HG03442 (cell line): ENCODE measurements at regions not wholly inside any gene's neighbourhood (a gene's known extent, or its start where the extent isn't known, plus 50 kb on each side); places are given as distances from the start of the nearest gene placed in this dataset.

Experiments
- ATAC-seq: cut with Tn5 transposase; IDR thresholded peaks from one replicate; pipeline ENCODE4 v1.9.1; 2021; ENCODE audit warnings: mild to moderate bottlenecking, moderate library complexity; ENCODE audit not compliant: unreplicated experiment

- ATAC-seq = no peak
These were observed 598.2 kb upstream of the SYT4 start for GRCh38 chr18:43875511-43875910.

DNA sequence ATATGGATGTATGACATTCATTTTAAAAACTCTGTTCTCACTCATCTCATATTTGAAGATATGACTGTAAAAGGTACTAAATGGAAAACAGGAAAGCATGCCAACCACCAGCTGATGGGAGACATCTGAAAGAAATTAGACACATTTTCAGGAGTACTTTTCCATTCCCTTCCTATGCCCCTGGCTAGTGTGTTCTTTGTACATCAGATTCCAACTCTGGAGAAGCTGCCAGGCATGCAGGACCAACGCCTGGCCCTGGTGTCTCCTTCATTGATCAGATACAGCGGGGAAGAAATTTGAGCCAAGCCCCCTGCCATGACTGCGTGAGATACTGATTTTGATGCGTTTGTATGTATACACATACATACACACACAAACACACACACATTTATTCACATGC, 599.0 kb upstream of the SYT4 start:
- no peak for ATAC-seq

- ATAC-seq = no peak
These were observed 599.5 kb upstream of the SYT4 start for GRCh38 chr18:43876748-43877147.

- no peak for ATAC-seq
These were observed 600.5 kb upstream of the SYT4 start for GRCh38 chr18:43877616-43878321.

GRCh38 chr18:43879415-43879814, 602.1 kb upstream of the SYT4 start:
- ATAC-seq = no peak

DNA sequence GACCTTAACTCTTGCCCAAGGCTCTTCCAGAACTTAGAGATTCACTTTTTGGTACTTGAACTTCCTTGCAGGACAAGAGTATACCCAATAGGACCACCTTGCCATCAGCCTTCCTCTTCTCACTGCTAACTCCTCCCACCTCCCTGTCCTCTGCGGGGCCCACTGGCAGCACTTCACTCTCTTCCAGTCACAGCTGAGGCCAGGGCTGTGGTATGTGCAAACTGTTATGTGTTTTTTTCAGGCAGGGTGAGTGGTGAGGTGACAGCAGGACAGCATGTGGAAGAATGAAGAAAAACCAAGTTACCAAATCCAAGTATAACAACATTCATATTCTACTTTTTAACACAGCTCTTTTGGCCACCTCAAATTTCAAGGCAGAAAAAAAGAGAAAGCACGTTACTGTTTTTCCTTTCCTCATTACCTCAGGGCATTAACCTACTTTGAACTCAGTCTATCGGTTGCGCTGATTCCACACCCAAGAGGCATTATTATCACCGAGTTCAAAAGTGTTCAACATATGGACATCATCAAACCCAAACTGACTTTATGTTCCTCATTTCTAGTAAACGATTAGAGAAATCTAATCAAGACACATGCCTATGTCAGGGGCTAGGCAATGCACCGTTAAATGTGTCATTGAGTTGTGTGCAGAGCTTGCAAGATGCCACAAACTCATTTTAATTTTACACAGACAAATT, 605.2 kb upstream of the SYT4 start:
- no peak for ATAC-seq

GRCh38 chr18:43883886-43884285, 606.6 kb upstream of the SYT4 start:
- ATAC-seq = no peak

GRCh38 chr18:43886341-43886740, 609.1 kb upstream of the SYT4 start:
- no peak for ATAC-seq

DNA sequence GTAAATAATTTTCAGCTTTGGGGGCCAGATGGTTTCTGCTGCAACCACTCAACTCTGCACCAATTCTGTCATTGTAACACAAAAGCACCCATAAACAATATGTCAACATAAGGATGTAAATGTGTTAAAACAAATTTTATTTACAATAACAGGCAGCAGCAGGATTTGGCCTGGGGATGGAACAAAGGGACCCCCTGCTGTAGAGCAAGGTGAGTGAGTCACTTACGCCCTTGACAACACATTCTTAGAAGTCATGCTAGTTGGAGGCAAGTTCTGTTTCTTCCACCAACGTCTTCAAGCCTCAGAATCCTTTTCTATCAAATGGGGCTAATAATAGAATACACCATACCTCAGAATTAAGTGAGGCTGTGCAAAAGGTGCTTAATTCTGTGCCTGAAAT, 610.2 kb upstream of the SYT4 start:
- no peak for ATAC-seq

DNA sequence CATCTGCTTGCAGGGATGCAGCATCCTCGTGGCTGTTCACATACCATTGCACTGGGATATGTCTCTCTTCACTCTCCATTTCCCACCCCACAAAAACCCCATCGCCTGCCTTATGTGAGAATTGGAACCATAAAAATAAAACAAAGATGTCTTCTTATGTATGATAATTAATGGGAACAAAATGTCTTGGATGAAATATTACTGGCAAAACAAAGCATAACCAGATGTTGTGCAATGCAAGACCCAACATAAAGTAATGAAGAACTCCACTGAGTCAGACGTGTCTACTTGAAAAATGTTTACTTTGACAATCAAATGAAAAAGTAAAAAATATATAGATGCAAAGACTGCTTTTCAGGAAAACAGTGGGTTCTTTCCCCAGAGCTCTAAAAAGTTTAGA, 611.3 kb upstream of the SYT4 start:
- ATAC-seq = no peak

DNA sequence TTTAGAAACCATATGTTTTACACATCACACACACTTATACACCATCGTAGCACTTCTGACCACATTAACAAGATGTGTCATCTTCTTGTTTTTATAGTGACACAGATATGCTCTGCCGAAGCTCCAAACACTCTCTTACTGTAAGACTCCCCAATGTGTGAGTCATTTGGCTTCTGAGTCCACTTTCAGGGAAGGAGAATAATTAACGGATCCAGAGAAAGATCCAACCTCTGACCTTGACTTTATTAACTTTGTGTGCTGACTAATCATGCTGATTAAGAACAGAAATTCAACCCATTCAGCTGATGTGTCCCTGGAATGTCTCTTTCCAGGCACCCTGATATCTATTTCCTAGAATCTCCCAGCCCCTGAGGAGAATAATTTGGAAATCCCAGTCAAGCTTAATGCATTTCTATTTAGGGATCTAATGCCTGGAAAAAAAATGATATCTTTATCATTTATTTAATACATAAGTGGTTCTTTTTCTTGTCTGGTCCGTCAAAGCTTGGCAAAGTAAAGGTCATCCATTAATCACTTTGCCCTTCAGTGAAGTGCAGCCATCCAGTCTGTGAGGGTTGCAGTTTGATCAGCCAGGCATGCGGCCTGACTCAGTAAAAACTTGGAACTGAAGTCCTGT, 615.8 kb upstream of the SYT4 start:
- no peak for ATAC-seq

DNA sequence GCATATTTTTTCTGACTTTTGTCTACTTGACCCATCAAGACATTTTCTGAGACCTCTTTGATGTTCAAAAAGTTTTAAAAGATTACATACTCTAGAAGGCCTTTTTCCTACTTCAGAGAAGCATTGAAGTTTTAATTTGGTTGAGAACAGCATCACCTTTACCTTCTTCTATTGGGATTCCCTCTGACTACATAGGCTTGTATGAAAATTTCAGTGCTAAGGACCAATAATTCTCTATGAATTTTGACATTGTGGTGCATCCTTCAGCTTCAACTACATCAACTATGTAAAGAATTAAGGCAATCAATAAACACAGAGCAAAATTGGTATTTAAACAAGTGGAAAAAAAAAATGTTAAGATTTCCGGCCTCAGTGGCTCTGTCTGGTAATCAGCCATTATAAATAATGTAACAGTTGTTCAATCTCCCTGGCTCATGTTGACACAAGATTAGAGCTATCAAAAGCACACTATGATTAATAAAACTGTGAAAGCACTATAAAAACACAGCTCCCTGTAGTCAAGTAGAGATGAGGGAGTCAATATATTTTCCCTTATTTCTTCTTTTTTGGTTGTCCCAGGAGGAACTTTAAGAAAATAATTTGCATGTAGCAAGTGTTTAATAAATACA, 627.0 kb upstream of the SYT4 start:
- no peak for ATAC-seq

- ATAC-seq = no peak
These were observed 636.7 kb upstream of the SYT4 start for GRCh38 chr18:43914018-43914417.

DNA sequence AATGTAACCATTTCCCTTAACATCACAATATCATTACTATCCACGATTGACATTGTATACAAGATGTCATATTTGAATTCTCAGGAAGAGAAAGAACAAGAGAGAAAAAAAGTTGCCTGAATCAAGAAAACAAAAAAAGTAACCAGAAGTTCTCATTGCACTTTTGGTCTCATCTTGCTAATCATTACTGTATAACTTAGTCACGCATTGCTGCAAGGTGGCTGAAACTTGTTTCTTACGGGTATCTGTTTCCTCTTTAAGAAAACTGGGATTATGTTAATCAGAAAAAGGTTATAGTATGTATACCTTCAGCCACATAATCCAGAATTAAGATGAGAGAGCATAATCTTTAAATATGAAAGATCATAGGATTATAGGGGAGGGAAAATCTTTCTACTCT, 639.7 kb upstream of the SYT4 start:
- no peak for ATAC-seq

GRCh38 chr18:43917520-43917919, 640.2 kb upstream of the SYT4 start:
- ATAC-seq = no peak

DNA sequence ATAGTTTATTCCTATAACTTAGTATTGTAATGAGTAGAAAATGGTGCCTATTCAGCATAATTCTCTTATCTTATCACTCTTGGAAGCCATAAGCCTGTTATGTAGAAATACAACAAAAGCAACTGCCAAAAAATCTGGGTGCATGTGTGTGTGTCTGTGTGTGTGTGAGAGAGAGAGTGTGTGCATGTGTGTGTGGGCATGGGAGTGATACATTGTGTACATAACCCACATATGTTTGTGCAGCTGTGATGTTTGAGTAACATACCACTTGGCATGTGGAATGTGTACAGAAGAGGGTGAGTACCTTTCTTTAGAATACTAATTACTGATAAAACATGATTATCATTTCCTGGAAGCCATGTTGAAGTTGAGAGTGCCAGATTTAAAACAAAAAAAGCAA, 642.3 kb upstream of the SYT4 start:
- ATAC-seq = no peak

- ATAC-seq = no peak
These were observed 654.1 kb upstream of the SYT4 start for GRCh38 chr18:43931439-43931838.

- no peak for ATAC-seq
These were observed 654.9 kb upstream of the SYT4 start for GRCh38 chr18:43932140-43932539.

- ATAC-seq = no peak
These were observed 655.9 kb upstream of the SYT4 start for GRCh38 chr18:43933177-43933576.

GRCh38 chr18:43934322-43934721, 657.0 kb upstream of the SYT4 start:
- no peak for ATAC-seq

GRCh38 chr18:43934781-43935471, 657.6 kb upstream of the SYT4 start:
- ATAC-seq = no peak
